ENCODE measurements at regions not wholly inside any gene's neighbourhood (a gene's known extent, or its start where the extent isn't known, plus 50 kb on each side); places are given as distances from the start of the nearest gene placed in this dataset.

DNA sequence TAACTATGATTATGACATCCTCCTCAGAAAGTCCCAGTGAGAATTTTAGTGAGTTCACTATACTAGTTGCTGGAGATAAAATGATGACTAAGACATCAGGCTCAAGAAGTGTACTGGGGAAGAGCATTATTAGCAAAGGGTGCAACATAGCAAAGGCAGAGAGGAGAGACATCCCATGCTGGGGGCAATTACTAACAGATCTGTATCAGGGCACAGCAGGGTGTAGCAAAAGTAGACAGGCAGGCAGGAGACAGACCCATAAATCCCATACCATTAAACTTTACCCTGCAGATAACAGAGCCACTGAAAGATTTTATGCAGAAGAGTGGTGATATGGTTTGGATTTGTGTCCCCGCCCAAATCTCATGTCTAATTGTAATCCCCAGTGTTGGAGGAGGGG is 161.7 kb downstream of the SP3 start:
- TF ChIP-seq EP300 (IDR thresholded peaks at IDR 0.05) (no peak), POLR2AphosphoS5 (IDR thresholded peaks at IDR 0.05) (no peak), POLR2A (IDR thresholded peaks at IDR 0.05) (no peak)
- TF ChIP-seq, protein P1, sequence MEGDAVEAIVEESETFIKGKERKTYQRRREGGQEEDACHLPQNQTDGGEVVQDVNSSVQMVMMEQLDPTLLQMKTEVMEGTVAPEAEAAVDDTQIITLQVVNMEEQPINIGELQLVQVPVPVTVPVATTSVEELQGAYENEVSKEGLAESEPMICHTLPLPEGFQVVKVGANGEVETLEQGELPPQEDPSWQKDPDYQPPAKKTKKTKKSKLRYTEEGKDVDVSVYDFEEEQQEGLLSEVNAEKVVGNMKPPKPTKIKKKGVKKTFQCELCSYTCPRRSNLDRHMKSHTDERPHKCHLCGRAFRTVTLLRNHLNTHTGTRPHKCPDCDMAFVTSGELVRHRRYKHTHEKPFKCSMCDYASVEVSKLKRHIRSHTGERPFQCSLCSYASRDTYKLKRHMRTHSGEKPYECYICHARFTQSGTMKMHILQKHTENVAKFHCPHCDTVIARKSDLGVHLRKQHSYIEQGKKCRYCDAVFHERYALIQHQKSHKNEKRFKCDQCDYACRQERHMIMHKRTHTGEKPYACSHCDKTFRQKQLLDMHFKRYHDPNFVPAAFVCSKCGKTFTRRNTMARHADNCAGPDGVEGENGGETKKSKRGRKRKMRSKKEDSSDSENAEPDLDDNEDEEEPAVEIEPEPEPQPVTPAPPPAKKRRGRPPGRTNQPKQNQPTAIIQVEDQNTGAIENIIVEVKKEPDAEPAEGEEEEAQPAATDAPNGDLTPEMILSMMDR (IDR thresholded peaks at IDR 0.05), result no peak
- no peak for DNase-seq
- 87 to 100% (median 92%) methylated on average over 1 of the region's 1 CpG for WGBS, 5 donors
- no peak overlapping the region for H3K4me3 ChIP-seq
- peaks cover 0 to 4% (median 0%) of the 10 kb centered on the region in 4 donors for H3K9me3 ChIP-seq
- H3K36me3 ChIP-seq, result no peaks in the 10 kb centered on the region
- H3K27ac ChIP-seq, result no peak overlapping the region
- no peaks in the 10 kb centered on the region for H3K27me3 ChIP-seq
- no peaks in the 10 kb centered on the region for H3K4me1 ChIP-seq
- intact Hi-C loops (cut with DNase I; ENCODE audit: low total_unique reads), result no loop called here

DNA sequence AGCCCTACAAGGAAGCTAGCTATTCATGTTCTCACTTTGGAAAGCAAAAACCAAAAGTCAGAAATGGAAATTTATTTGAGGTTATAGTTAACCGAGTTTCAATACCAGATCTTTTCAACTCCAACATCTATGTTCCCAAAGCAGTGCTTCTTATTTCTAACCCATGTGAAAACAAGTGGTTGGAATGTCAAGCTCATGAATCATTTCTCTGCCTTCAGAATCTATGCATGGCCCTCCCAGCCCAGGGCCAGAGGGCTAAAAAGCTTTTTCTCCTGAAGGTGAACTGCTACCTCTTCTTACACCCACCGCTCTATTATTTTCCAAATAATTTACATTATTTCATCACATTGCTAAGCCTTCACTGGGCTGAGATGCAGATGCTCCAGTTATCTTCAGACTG is 158.4 kb downstream of the SP3 start:
- 79 to 96% (median 91%) methylated on average over 2 of the region's 2 CpGs for WGBS, 5 donors
- intact Hi-C loops (cut with DNase I; ENCODE audit: low total_unique reads), result no loop called here
- H3K36me3 ChIP-seq, result no peaks in the 10 kb centered on the region

DNA sequence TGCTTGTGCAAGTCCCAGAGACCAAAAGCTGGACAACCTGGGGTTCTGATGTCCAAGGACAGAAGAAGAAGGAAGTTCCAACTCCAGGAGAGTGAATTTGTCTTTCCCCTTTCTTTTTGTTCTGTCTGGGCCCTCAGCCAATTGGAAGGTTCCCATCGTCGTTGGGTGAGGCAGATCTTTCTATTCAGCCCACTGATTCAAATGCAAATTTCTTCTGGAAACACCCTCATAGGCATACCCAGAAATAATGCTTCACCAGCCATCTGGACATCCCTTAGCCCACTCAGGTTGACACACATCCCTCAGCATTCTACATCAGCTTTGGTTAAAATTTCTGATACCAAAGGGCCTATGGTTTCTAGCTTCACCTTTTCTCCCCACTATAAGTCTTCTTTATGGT is 156.5 kb downstream of the SP3 start:
- no peak overlapping the region for H3K4me3 ChIP-seq
- intact Hi-C loops (cut with DNase I; ENCODE audit: low total_unique reads), result no loop called here
- no peaks in the 10 kb centered on the region for H3K4me1 ChIP-seq
- TF ChIP-seq POLR2A (IDR thresholded peaks at IDR 0.05), result no peak
- TF ChIP-seq EP300 (IDR thresholded peaks at IDR 0.05), result no peak
- TF ChIP-seq POLR2AphosphoS5 (IDR thresholded peaks at IDR 0.05), result no peak
- TF ChIP-seq, protein P1 (IDR thresholded peaks at IDR 0.05), result no peak
- DNase-seq, result no peak
- H3K27ac ChIP-seq, result no peak overlapping the region
- H3K9me3 ChIP-seq, result peaks cover 0 to 4% (median 0%) of the 10 kb centered on the region in 4 donors
- H3K27me3 ChIP-seq, result no peaks in the 10 kb centered on the region
- 20 to 44% (median 25%) methylated on average over 2 of the region's 2 CpGs for WGBS, 5 donors
- H3K36me3 ChIP-seq, result no peaks in the 10 kb centered on the region

More for the DNA sequence above, 158.4 kb downstream of the SP3 start:
- no peak for DNase-seq
- TF ChIP-seq, protein P1 (IDR thresholded peaks at IDR 0.05), result no peak
- TF ChIP-seq EP300 (IDR thresholded peaks at IDR 0.05) (no peak), POLR2AphosphoS5 (IDR thresholded peaks at IDR 0.05) (no peak), POLR2A (IDR thresholded peaks at IDR 0.05) (no peak)
- Histone ChIP-seq H3K4me1 (no peaks in the 10 kb centered on the region), H3K9me3 (peaks cover 0 to 4% (median 0%) of the 10 kb centered on the region in 4 donors), H3K27me3 (no peaks in the 10 kb centered on the region), H3K4me3 (no peak overlapping the region), H3K27ac (no peak overlapping the region)

DNA sequence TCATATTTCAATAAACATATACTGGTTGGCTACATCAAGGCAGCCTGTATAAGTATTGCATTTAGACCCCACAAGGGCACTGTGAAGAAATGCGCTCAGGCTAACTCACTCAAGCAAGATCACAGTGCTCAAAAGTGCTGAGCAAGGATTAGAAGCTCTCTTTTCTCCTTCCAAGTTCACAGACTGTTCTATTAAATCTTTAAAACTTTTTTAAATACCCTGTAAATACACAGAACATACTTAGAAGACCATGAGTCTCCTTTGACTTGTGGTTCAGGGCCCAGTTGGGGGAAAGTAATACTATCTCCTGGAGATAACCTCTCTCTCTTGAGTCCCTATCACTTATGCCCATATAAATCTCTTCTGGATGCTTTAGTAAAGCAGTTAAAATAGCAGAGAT is 152.9 kb downstream of the SP3 start:
- intact Hi-C loops (cut with DNase I; ENCODE audit: low total_unique reads), result no loop called here
- no peak for TF ChIP-seq EP300 (IDR thresholded peaks at IDR 0.05)
- TF ChIP-seq POLR2AphosphoS5 (IDR thresholded peaks at IDR 0.05), result no peak
- TF ChIP-seq, protein P1 (IDR thresholded peaks at IDR 0.05), result no peak
- no peak for TF ChIP-seq POLR2A (IDR thresholded peaks at IDR 0.05)
- Histone ChIP-seq H3K4me3 (no peak overlapping the region), H3K27me3 (no peaks in the 10 kb centered on the region), H3K36me3 (no peaks in the 10 kb centered on the region), H3K9me3 (peaks cover 0 to 4% (median 0%) of the 10 kb centered on the region in 4 donors), H3K27ac (no peak overlapping the region), H3K4me1 (no peaks in the 10 kb centered on the region)
- no peak for DNase-seq
- WGBS, 5 donors, result 84 to 97% (median 96%) methylated on average over 1 of the region's 1 CpG

Data from stomach (tissue), 8 donors.